ENCODE measurements at regions not wholly inside any gene's neighbourhood (a gene's known extent, or its start where the extent isn't known, plus 50 kb on each side); places are given as distances from the start of the nearest gene placed in this dataset.
"Not testable (repeated sequence)": the region's sequence is repeated elsewhere in the genome, so short reads cannot be mapped to it uniquely, and the experiment has no call there.

- H3K4me1 ChIP-seq (ENCODE audit: insufficient read depth, low read length), result no peaks in the 10 kb centered on the region
- CTCF ChIA-PET (ENCODE audit: low intra/inter-chr PET ratio, low total read pairs), result no interaction called here
- intact Hi-C loops (cut with micrococcal nuclease; ENCODE audit: unreplicated experiment), result no loop called here
- H2AFZ ChIP-seq (ENCODE audit: low read length), result no peak overlapping the region
- H3K79me2 ChIP-seq (ENCODE audit: insufficient read depth, low read length), result no peaks in the 10 kb centered on the region
- no TSS peak for BruUV-seq (replicated peaks)
- H3K4me2 ChIP-seq (ENCODE audit: low read depth, low read length), result no peak overlapping the region
- DNase-seq (ENCODE audit: low spot score) (no peak), ATAC-seq (no peak), FAIRE-seq (no peak)
- 0% methylated on average over 1 of the region's 1 CpG for WGBS (ENCODE audit: low lambda C conversion rate)
- no peaks in the 10 kb centered on the region for H3K9me3 ChIP-seq (ENCODE audit: low read length)
- in situ Hi-C loops (cut with HindIII; ENCODE audit: extremely low pct_ligation_motif_present, low pct_unique_long_range_greater_than_20kb), result no loop called here
- no peaks in the 10 kb centered on the region; a peak in 1 of 5 replicates for H3K27me3 ChIP-seq (ENCODE audit: control insufficient read depth in 1 of 2, insufficient read depth in 2 of 2, low read length in 2 of 2)
- no peaks in the 10 kb centered on the region for H3K36me3 ChIP-seq (replicated peaks in 1 of 2; ENCODE audit: control insufficient read depth in 1 of 2, insufficient read depth in 2 of 2, low read length in 2 of 2)
- POLR2A ChIA-PET, result no interaction called here
- H3K9ac ChIP-seq (ENCODE audit: insufficient read depth, low read depth, low read length), result no peak overlapping the region
- no peak overlapping the region for H3K4me3 ChIP-seq (replicated peaks in 1 of 3; ENCODE audit: insufficient read depth in 1 of 3, low read depth in 2 of 3, low read length in 3 of 3)
- TF ChIP-seq RAD51 (IDR thresholded peaks at IDR 0.05; ENCODE audit: borderline replicate concordance) (peak; percentile 24; the same call in 1 of the 2 replicates), SNRNP70 (IDR thresholded peaks at IDR 0.05; ENCODE audit: low read depth, low read length) (no peak)
- H3K27ac ChIP-seq (ENCODE audit: extremely low read length, insufficient read depth, low read length), result no peak overlapping the region
- no peaks in the 10 kb centered on the region for H4K20me1 ChIP-seq (ENCODE audit: insufficient read depth, low read length)
Measured at GRCh38 chr9:93884808-93885207, 70.3 kb downstream of the BARX1 start.

DNA sequence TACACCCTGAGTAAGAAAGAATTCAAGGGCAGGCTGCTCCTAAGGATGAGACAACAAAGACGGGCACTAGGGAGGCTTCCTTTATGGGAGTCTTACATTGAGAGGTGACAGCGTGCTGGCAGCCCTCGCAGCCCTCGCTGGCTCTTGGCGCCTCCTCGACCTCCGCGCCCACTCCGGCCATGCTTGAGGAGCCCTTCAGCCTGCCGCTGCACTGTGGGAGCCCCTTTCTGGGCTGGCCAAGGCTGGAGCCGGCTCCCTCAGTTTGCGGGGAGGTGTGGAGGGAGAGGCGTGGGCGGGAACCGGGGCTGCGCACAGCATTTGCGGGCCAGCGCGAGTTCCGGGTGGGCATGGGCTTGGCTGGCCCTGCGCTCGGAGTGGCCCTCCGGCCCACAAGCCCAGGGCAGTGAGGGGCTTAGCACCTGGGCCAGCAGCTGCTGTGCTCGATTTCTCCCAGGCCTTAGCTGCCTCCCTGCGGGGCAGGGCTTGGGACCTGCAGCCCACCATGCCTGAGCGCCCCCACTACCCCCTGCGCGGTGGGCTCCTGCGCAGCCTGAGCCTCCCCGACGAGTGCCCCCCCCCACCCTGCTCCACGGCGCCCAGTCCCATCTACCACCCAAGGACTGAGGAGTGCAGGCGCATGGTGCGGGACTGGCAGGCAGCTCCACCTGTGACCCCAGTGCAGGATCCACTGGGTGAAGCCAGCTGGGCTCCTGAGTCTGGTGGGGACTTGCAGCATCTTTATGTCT is 75.3 kb downstream of the BARX1 start:
- intact Hi-C loops (cut with micrococcal nuclease; ENCODE audit: unreplicated experiment); FAIRE-seq; H3K4me2 ChIP-seq (ENCODE audit: low read depth, low read length); H3K4me3 ChIP-seq (replicated peaks in 1 of 3; ENCODE audit: insufficient read depth in 1 of 3, low read depth in 2 of 3, low read length in 3 of 3); POLR2A ChIA-PET; H3K79me2 ChIP-seq (ENCODE audit: insufficient read depth, low read length); in situ Hi-C loops (cut with HindIII; ENCODE audit: extremely low pct_ligation_motif_present, low pct_unique_long_range_greater_than_20kb); H2AFZ ChIP-seq (ENCODE audit: low read length); ATAC-seq; H3K4me1 ChIP-seq (ENCODE audit: insufficient read depth, low read length); CTCF ChIA-PET (ENCODE audit: low intra/inter-chr PET ratio, low total read pairs); H4K20me1 ChIP-seq (ENCODE audit: insufficient read depth, low read length); H3K36me3 ChIP-seq (replicated peaks in 1 of 2; ENCODE audit: control insufficient read depth in 1 of 2, insufficient read depth in 2 of 2, low read length in 2 of 2); BruUV-seq (replicated peaks); H3K9ac ChIP-seq (ENCODE audit: insufficient read depth, low read depth, low read length); H3K27ac ChIP-seq (ENCODE audit: extremely low read length, insufficient read depth, low read length); H3K27me3 ChIP-seq (ENCODE audit: control insufficient read depth in 1 of 2, insufficient read depth in 2 of 2, low read length in 2 of 2); DNase-seq (ENCODE audit: low spot score): not testable (repeated sequence)
- 41% methylated on average over 9 of the region's 35 CpGs for WGBS (ENCODE audit: low lambda C conversion rate)
- H3K9me3 ChIP-seq (ENCODE audit: low read length), result peaks cover 15% of the 10 kb centered on the region

All from HepG2 (cell line).